H9 (cell line): ENCODE measurements at regions not wholly inside any gene's neighbourhood (a gene's known extent, or its start where the extent isn't known, plus 50 kb on each side); places are given as distances from the start of the nearest gene placed in this dataset.

Experiments
- DNase-seq: peaks from one replicate; pipeline ENCODE4 v3.0.0-alpha.2; 2017
- H2AFZ ChIP-seq: one replicate; pipeline ENCODE4 v1.6.1; 2013; ENCODE audit warnings: mild to moderate bottlenecking, low read length, control low read depth, moderate library complexity
- H2AK5ac ChIP-seq: 2 replicates; pipeline ENCODE4 v1.6.1; 2013; ENCODE audit warnings: low read length, control low read depth, mixed read lengths; ENCODE audit not compliant: insufficient read length
- H2BK120ac ChIP-seq: one replicate; pipeline ENCODE4 v1.6.1; 2013; ENCODE audit warnings: low read depth, mild to moderate bottlenecking, low read length, control low read depth, inconsistent platforms; ENCODE audit not compliant: poor library complexity, severe bottlenecking
- H2BK12ac ChIP-seq: 2 replicates; pipeline ENCODE4 v1.6.1; 2013; ENCODE audit warnings: low read length, control low read depth, mixed read lengths, low read depth; ENCODE audit not compliant: insufficient read length
- H2BK15ac ChIP-seq: 2 replicates; pipeline ENCODE4 v1.6.1; 2013; ENCODE audit warnings: low read depth, low read length, control low read depth
- H2BK20ac ChIP-seq: one replicate; pipeline ENCODE4 v1.6.1; 2013; ENCODE audit warnings: low read depth, mild to moderate bottlenecking, low read length, control low read depth, inconsistent platforms; ENCODE audit not compliant: poor library complexity, severe bottlenecking
- H2BK5ac ChIP-seq: 2 replicates; pipeline ENCODE4 v1.6.1; 2013; ENCODE audit warnings: low read length, control low read depth, mixed read lengths; ENCODE audit not compliant: insufficient read length
- H3K14ac ChIP-seq: 2 replicates; pipeline ENCODE4 v1.6.1; 2013; ENCODE audit warnings: low read length, control low read depth; ENCODE audit not compliant: insufficient read depth
- H3K18ac ChIP-seq: 2 replicates; pipeline ENCODE4 v1.6.1; 2013; ENCODE audit warnings: low read depth, mild to moderate bottlenecking, mixed read lengths, low read length, control low read depth; ENCODE audit not compliant: insufficient read length
- H3K23ac ChIP-seq: 2 replicates; pipeline ENCODE4 v1.6.1; 2013; ENCODE audit warnings: low read length, control low read depth, mixed read lengths, low read depth; ENCODE audit not compliant: insufficient read length
- H3K23me2 ChIP-seq: 2 replicates; pipeline ENCODE4 v1.6.1; 2013; ENCODE audit warnings: low read depth, mild to moderate bottlenecking, mixed read lengths, low read length, control low read depth; ENCODE audit not compliant: insufficient read length, poor library complexity, severe bottlenecking
- H3K27ac ChIP-seq: 2 replicates; pipeline ENCODE4 v1.5.1; 2013; ENCODE audit warnings: low read length, control low read depth, mixed read lengths, low read depth; ENCODE audit not compliant: insufficient read length
- H3K27me3 ChIP-seq: 2 replicates; pipeline ENCODE4 v1.6.1; 2013; ENCODE audit warnings: low read length, control low read depth, inconsistent platforms; ENCODE audit not compliant: insufficient read depth
- H3K4ac ChIP-seq: 2 replicates; pipeline ENCODE4 v1.6.1; 2013; ENCODE audit warnings: low read depth, mild to moderate bottlenecking, control low read depth, inconsistent platforms, low read length, moderate library complexity
- H3K4me1 ChIP-seq: 2 replicates; pipeline ENCODE4 v1.6.1; 2013; ENCODE audit warnings: low read length, control low read depth, inconsistent platforms; ENCODE audit not compliant: insufficient read depth
- H3K4me2 ChIP-seq: 2 replicates; pipeline ENCODE4 v1.6.1; 2013; ENCODE audit warnings: low read length, control low read depth, mixed read lengths; ENCODE audit not compliant: insufficient read length, insufficient read depth
- H3K56ac ChIP-seq: 2 replicates; pipeline ENCODE4 v1.6.1; 2013; ENCODE audit warnings: low read depth, mild to moderate bottlenecking, mixed read lengths, low read length, control low read depth; ENCODE audit not compliant: insufficient read length
- H3K79me1 ChIP-seq: 2 replicates; pipeline ENCODE4 v1.6.1; 2013; ENCODE audit warnings: low read depth, mild to moderate bottlenecking, moderate library complexity, low read length, control low read depth, inconsistent platforms; ENCODE audit not compliant: insufficient read depth, poor library complexity, severe bottlenecking
- H3K79me2 ChIP-seq: 2 replicates; pipeline ENCODE4 v1.6.1; 2013; ENCODE audit warnings: low read length, control low read depth, inconsistent platforms; ENCODE audit not compliant: insufficient read depth
- H3K9ac ChIP-seq: 2 replicates; pipeline ENCODE4 v1.6.1; 2013; ENCODE audit warnings: low read length, control low read depth, mixed read lengths; ENCODE audit not compliant: insufficient read length; ENCODE audit errors: extremely low read depth
- H3K9me3 ChIP-seq: one replicate; pipeline ENCODE4 v1.6.1; 2013; ENCODE audit warnings: low read depth, low read length, inconsistent platforms; ENCODE audit not compliant: control insufficient read depth
- H3T11ph ChIP-seq: one replicate; pipeline ENCODE4 v1.6.1; 2013; ENCODE audit warnings: mild to moderate bottlenecking, low read length, control low read depth, inconsistent platforms
- H4K20me1 ChIP-seq: one replicate; pipeline ENCODE4 v1.6.1; 2013; ENCODE audit not compliant: control insufficient read depth, insufficient read length, insufficient read depth
- H4K5ac ChIP-seq: 2 replicates; pipeline ENCODE4 v1.6.1; 2013; ENCODE audit warnings: low read depth, mild to moderate bottlenecking, mixed read lengths, low read length, control low read depth; ENCODE audit not compliant: insufficient read length
- H4K8ac ChIP-seq: replicated peaks from 2 replicates; pipeline ENCODE4 v1.6.1; 2013; ENCODE audit warnings: low read length, control low read depth, mixed read lengths, low read depth; ENCODE audit not compliant: insufficient read length
- H4K91ac ChIP-seq: 2 replicates; pipeline ENCODE4 v1.6.1; 2013; ENCODE audit warnings: low read depth, mild to moderate bottlenecking, moderate library complexity, mixed read lengths, low read length, control low read depth; ENCODE audit not compliant: insufficient read length
- H3K27ac Mint-ChIP-seq, 3 experiments: 2 replicates in 2 of 3; 3 replicates in 1 of 3; pipeline ENCODE4 v1.8.0; 2020 to 2021; ENCODE audit warnings: mixed read lengths in 3 of 3, mild to moderate bottlenecking in 1 of 3, moderate library complexity in 1 of 3
- H3K27me3 Mint-ChIP-seq: 2 replicates; pipeline ENCODE4 v1.8.0; 2021; ENCODE audit warnings: low read depth, mild to moderate bottlenecking, moderate library complexity, mixed read lengths
- H3K36me3 Mint-ChIP-seq, 3 experiments: 2 replicates in 2 of 3; 3 replicates in 1 of 3; pipeline ENCODE4 v1.8.0; 2020 to 2021; ENCODE audit warnings: low read depth in 3 of 3, mixed read lengths in 3 of 3; ENCODE audit not compliant: insufficient read depth in 1 of 3
- H3K4me1 Mint-ChIP-seq, 2 experiments: 2 replicates each; pipeline ENCODE4 v1.8.0; 2020; ENCODE audit warnings: mixed read lengths in 2 of 2
- H3K4me3 Mint-ChIP-seq, 2 experiments: 2 replicates in 1 of 2; 3 replicates in 1 of 2; pipeline ENCODE4 v1.8.0; 2020 to 2021; ENCODE audit warnings: mild to moderate bottlenecking in 2 of 2, mixed read lengths in 2 of 2, moderate library complexity in 1 of 2
- H3K9me3 Mint-ChIP-seq, 2 experiments: 2 replicates in 1 of 2; 3 replicates in 1 of 2; pipeline ENCODE4 v1.8.0; 2020; ENCODE audit warnings: mild to moderate bottlenecking in 2 of 2, mixed read lengths in 2 of 2, moderate library complexity in 1 of 2
- WGBS: extraction: QIAGEN DNeasy Blood & Tissue Kit; methylation state at CpG from one replicate; pipeline ENCODE4 v1.1.7; 2013; ENCODE audit warnings: missing lambda C conversion rate, low lambda C conversion rate, mixed read lengths; ENCODE audit not compliant: insufficient read length; ENCODE audit errors: extremely low coverage; 5-methylcytosine and 5-hydroxymethylcytosine counted together
- TF ChIP-seq, protein P1 (sequence below): fragments of 200-600 bp; sonication (generic); conservative IDR thresholded peaks from 3 replicates; pipeline ENCODE4 v1.8.0; 2021; ENCODE audit warnings: antibody characterized with exemption, mild to moderate bottlenecking

DNA sequence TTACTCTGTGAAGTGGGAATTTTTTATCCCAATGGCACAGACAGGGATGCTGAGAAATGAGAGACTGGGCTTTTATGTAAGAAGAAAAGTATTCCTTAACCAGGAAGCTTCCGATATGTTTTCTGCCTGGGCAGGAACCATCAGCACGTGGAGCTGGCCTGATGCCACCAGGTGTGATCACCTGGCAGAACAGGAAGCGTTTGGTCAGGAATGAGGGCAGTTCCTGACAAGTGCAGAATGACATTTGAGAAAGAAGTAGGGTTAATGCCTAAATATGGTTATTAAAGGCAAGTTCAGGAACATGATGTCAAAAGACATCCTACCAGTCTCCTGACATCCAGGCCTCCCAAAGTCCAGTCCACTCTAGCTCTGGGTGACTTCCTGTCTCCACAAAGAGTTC lies 210.3 kb downstream of the NUAK1 start:
- no peak overlapping the region for H2AFZ ChIP-seq
- peaks cover 20 to 24% of the 10 kb centered on the region in 2 experiments for H3K4me1 Mint-ChIP-seq
- H3K79me2 ChIP-seq: no peaks in the 10 kb centered on the region
- H3K14ac ChIP-seq: no peak overlapping the region
- no peak overlapping the region for H2AK5ac ChIP-seq
- H3K9me3 ChIP-seq: no peaks in the 10 kb centered on the region
- no peak overlapping the region for H3K4me2 ChIP-seq
- H4K5ac ChIP-seq: no peak overlapping the region
- H3K4ac ChIP-seq: no peak overlapping the region
- H3K23ac ChIP-seq: no peak overlapping the region
- H3K27ac ChIP-seq: no peak overlapping the region
- no peak overlapping the region for H3K56ac ChIP-seq
- no peak overlapping the region for H2BK20ac ChIP-seq
- no CpG with 5 or more reads among the region's 3 CpGs for WGBS
- no peak overlapping the region for H2BK15ac ChIP-seq
- no peaks in the 10 kb centered on the region for H3K79me1 ChIP-seq
- H3K36me3 Mint-ChIP-seq: peaks cover 0 to 4% (median 0%) of the 10 kb centered on the region in 3 experiments; a peak in 1 of 7 replicates
- no peaks in the 10 kb centered on the region for H3K23me2 ChIP-seq
- no peak overlapping the region for H4K8ac ChIP-seq
- H3K4me3 Mint-ChIP-seq: no peak overlapping the region
- no peak overlapping the region for H2BK12ac ChIP-seq
- H3T11ph ChIP-seq: no peak overlapping the region
- no peaks in the 10 kb centered on the region; the same call in 1 of the 2 replicates for H3K27me3 Mint-ChIP-seq
- peaks cover 3% of the 10 kb centered on the region; the same call in 1 of the 2 replicates for H3K4me1 ChIP-seq
- no peak overlapping the region for H3K27ac Mint-ChIP-seq
- H3K9ac ChIP-seq: no peak overlapping the region
- no peak for DNase-seq
- peaks cover 3 to 7% of the 10 kb centered on the region in 2 experiments; a peak in 2 of 5 replicates for H3K9me3 Mint-ChIP-seq
- no peak overlapping the region for H3K18ac ChIP-seq
- no peaks in the 10 kb centered on the region for H4K20me1 ChIP-seq
- H2BK5ac ChIP-seq: no peak overlapping the region
- H3K27me3 ChIP-seq: no peaks in the 10 kb centered on the region
- TF ChIP-seq, protein P1, sequence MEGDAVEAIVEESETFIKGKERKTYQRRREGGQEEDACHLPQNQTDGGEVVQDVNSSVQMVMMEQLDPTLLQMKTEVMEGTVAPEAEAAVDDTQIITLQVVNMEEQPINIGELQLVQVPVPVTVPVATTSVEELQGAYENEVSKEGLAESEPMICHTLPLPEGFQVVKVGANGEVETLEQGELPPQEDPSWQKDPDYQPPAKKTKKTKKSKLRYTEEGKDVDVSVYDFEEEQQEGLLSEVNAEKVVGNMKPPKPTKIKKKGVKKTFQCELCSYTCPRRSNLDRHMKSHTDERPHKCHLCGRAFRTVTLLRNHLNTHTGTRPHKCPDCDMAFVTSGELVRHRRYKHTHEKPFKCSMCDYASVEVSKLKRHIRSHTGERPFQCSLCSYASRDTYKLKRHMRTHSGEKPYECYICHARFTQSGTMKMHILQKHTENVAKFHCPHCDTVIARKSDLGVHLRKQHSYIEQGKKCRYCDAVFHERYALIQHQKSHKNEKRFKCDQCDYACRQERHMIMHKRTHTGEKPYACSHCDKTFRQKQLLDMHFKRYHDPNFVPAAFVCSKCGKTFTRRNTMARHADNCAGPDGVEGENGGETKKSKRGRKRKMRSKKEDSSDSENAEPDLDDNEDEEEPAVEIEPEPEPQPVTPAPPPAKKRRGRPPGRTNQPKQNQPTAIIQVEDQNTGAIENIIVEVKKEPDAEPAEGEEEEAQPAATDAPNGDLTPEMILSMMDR: no peak
- no peak overlapping the region for H2BK120ac ChIP-seq
- no peak overlapping the region for H4K91ac ChIP-seq
